ENCODE measurements at regions not wholly inside any gene's neighbourhood (a gene's known extent, or its start where the extent isn't known, plus 50 kb on each side); places are given as distances from the start of the nearest gene placed in this dataset.

GRCh38 chr2:41722668-41723369, 325.0 kb upstream of the PKDCC start:
- DNase-seq, result no peak
- Histone ChIP-seq H3K4me2 (no peak overlapping the region), H3K4me3 (no peak overlapping the region), H3K9me2 (ENCODE audit: insufficient read depth) (no peaks in the 10 kb centered on the region), H3F3A (ENCODE audit: insufficient read depth, low read depth) (no peaks in the 10 kb centered on the region), H3K36me3 (ENCODE audit: low read depth) (no peaks in the 10 kb centered on the region), H3K9me3 (ENCODE audit: insufficient read depth, low read depth) (no peaks in the 10 kb centered on the region), H3K79me2 (ENCODE audit: low read depth) (no peaks in the 10 kb centered on the region), H3K27me3 (ENCODE audit: insufficient read depth, low read depth) (no peaks in the 10 kb centered on the region), H3K27ac (no peak overlapping the region), H3K4me1 (replicated peaks; ENCODE audit: insufficient read depth) (no peaks in the 10 kb centered on the region), H4K20me1 (ENCODE audit: insufficient read depth) (no peaks in the 10 kb centered on the region), H2AFZ (no peak overlapping the region)
- TF ChIP-seq EZH2 (IDR thresholded peaks at IDR 0.05; ENCODE audit: low read depth) (no peak), CTCF (conservative IDR thresholded peaks at IDR 0.05) (no peak)
- ChIA-PET POLR2A (ENCODE audit: unreplicated experiment) (interaction anchor here (0.5 kb wide), 1 partner anchor 965 kb away, joined by 3 read pairs; no protein-coding TSS in a partner anchor), CTCF (no interaction called here)
- intact Hi-C loops (cut with micrococcal nuclease; ENCODE audit: unreplicated experiment), result no loop called here
- no TSS peak for BruUV-seq (replicated peaks)

- no peak for TF ChIP-seq EZH2 (IDR thresholded peaks at IDR 0.05; ENCODE audit: low read depth)
- no peak for TF ChIP-seq CTCF (conservative IDR thresholded peaks at IDR 0.05)
- Histone ChIP-seq H3K79me2 (ENCODE audit: low read depth) (no peaks in the 10 kb centered on the region), H3K9me2 (ENCODE audit: insufficient read depth) (no peaks in the 10 kb centered on the region), H4K20me1 (ENCODE audit: insufficient read depth) (no peaks in the 10 kb centered on the region), H3K36me3 (ENCODE audit: low read depth) (no peaks in the 10 kb centered on the region), H3K4me1 (replicated peaks; ENCODE audit: insufficient read depth) (no peaks in the 10 kb centered on the region), H3K4me2 (no peak overlapping the region), H2AFZ (no peak overlapping the region), H3F3A (ENCODE audit: insufficient read depth, low read depth) (no peaks in the 10 kb centered on the region), H3K4me3 (no peak overlapping the region), H3K27me3 (ENCODE audit: insufficient read depth, low read depth) (no peaks in the 10 kb centered on the region), H3K9me3 (ENCODE audit: insufficient read depth, low read depth) (no peaks in the 10 kb centered on the region), H3K27ac (no peak overlapping the region)
- BruUV-seq (replicated peaks), result no TSS peak
- intact Hi-C loops (cut with micrococcal nuclease; ENCODE audit: unreplicated experiment), result no loop called here
- no peak for DNase-seq
- ChIA-PET POLR2A (ENCODE audit: unreplicated experiment) (no interaction called here), CTCF (no interaction called here)
These were observed 324.3 kb upstream of the PKDCC start for GRCh38 chr2:41723526-41723925.

- Histone ChIP-seq H2AFZ (no peak overlapping the region), H3K79me2 (ENCODE audit: low read depth) (no peaks in the 10 kb centered on the region), H3K4me2 (no peak overlapping the region), H3F3A (ENCODE audit: insufficient read depth, low read depth) (no peaks in the 10 kb centered on the region), H3K27ac (no peak overlapping the region), H3K9me3 (ENCODE audit: insufficient read depth, low read depth) (no peaks in the 10 kb centered on the region), H3K4me1 (replicated peaks; ENCODE audit: insufficient read depth) (no peaks in the 10 kb centered on the region), H4K20me1 (ENCODE audit: insufficient read depth) (no peaks in the 10 kb centered on the region), H3K4me3 (no peak overlapping the region), H3K27me3 (ENCODE audit: insufficient read depth, low read depth) (no peaks in the 10 kb centered on the region), H3K36me3 (ENCODE audit: low read depth) (no peaks in the 10 kb centered on the region), H3K9me2 (ENCODE audit: insufficient read depth) (no peaks in the 10 kb centered on the region)
- ChIA-PET POLR2A (ENCODE audit: unreplicated experiment) (no interaction called here), CTCF (no interaction called here)
- intact Hi-C loops (cut with micrococcal nuclease; ENCODE audit: unreplicated experiment), result no loop called here
- BruUV-seq (replicated peaks), result no TSS peak
- TF ChIP-seq CTCF (conservative IDR thresholded peaks at IDR 0.05) (no peak), EZH2 (IDR thresholded peaks at IDR 0.05; ENCODE audit: low read depth) (no peak)
- no peak for DNase-seq
These were observed 323.4 kb upstream of the PKDCC start for GRCh38 chr2:41724465-41724864.

All from PC-9 (cell line).